ENCODE measurements at regions not wholly inside any gene's neighbourhood (a gene's known extent, or its start where the extent isn't known, plus 50 kb on each side); places are given as distances from the start of the nearest gene placed in this dataset.

GRCh38 chr3:94513600-94513999 lies 450.7 kb downstream of the NSUN3 start:
- TF ChIP-seq CTCF (conservative IDR thresholded peaks at IDR 0.05) (no peak), ZFX (IDR thresholded peaks at IDR 0.05) (no peak)

Measured in C4-2B (cell line).